Hepatocyte (in vitro differentiated cells): ENCODE measurements at regions not wholly inside any gene's neighbourhood (a gene's known extent, or its start where the extent isn't known, plus 50 kb on each side); places are given as distances from the start of the nearest gene placed in this dataset. TPM values are rescaled to one million over a fixed set of nuclear protein-coding genes. Genes with fewer than 3 reads are reported as not detected.
A peak's percentile ranks its signal among the peaks of the same experiment; 100 is the strongest.

Experiments
- DNase-seq: peaks from one replicate; pipeline ENCODE4 v3.0.0-alpha.2; 2016; ENCODE audit warnings: low spot score
- H2AFZ ChIP-seq: fragments of 200-600 bp; sonication (generic); 2 replicates; pipeline ENCODE4 v1.6.0; 2016; ENCODE audit warnings: antibody characterized with exemption, mild to moderate bottlenecking
- H3K27ac ChIP-seq: fragments of 200-600 bp; sonication (generic); 2 replicates; pipeline ENCODE4 v1.5.1; 2016; ENCODE audit warnings: mild to moderate bottlenecking
- H3K27me3 ChIP-seq: fragments of 200-600 bp; sonication (generic); 2 replicates; pipeline ENCODE4 v1.6.1; 2016
- H3K36me3 ChIP-seq: fragments of 200-600 bp; sonication (generic); replicated peaks from 2 replicates; pipeline ENCODE4 v1.5.1; 2016; ENCODE audit warnings: low read depth; ENCODE audit not compliant: insufficient read depth
- H3K4me1 ChIP-seq: fragments of 200-600 bp; sonication (generic); 2 replicates; pipeline ENCODE4 v1.5.1; 2016; ENCODE audit warnings: mild to moderate bottlenecking, moderate library complexity; ENCODE audit not compliant: insufficient read depth
- H3K4me2 ChIP-seq: fragments of 200-600 bp; sonication (generic); 2 replicates; pipeline ENCODE4 v1.6.0; 2016
- H3K4me3 ChIP-seq: fragments of 200-600 bp; sonication (generic); 2 replicates; pipeline ENCODE4 v1.5.1; 2016; ENCODE audit warnings: mild to moderate bottlenecking
- H3K79me2 ChIP-seq: fragments of 200-600 bp; sonication (generic); 2 replicates; pipeline ENCODE4 v1.6.0; 2017; ENCODE audit warnings: mild to moderate bottlenecking
- H3K9me2 ChIP-seq: fragments of 200-600 bp; sonication (generic); replicated peaks from 2 replicates; pipeline ENCODE4 v1.6.0; 2017; ENCODE audit warnings: mild to moderate bottlenecking; ENCODE audit not compliant: insufficient read depth
- H3K9me3 ChIP-seq: fragments of 200-600 bp; sonication (generic); 2 replicates; pipeline ENCODE4 v1.5.1; 2016; ENCODE audit warnings: low read depth, mild to moderate bottlenecking
- H4K20me1 ChIP-seq: fragments of 200-600 bp; sonication (generic); 2 replicates; pipeline ENCODE4 v1.6.0; 2016; ENCODE audit warnings: mild to moderate bottlenecking; ENCODE audit not compliant: insufficient read depth, poor library complexity, severe bottlenecking
- CTCF ChIP-seq: fragments of 200-600 bp; sonication (generic); IDR thresholded peaks from 2 replicates; pipeline ENCODE4 v1.5.1; 2016; ENCODE audit warnings: antibody characterized with exemption, mild to moderate bottlenecking; ENCODE audit not compliant: poor library complexity
- EZH2 ChIP-seq: fragments of 200-600 bp; sonication (generic); IDR thresholded peaks from 2 replicates; pipeline ENCODE4 v1.6.1; 2016; ENCODE audit warnings: antibody characterized with exemption, mild to moderate bottlenecking, borderline replicate concordance
- EZH2phosphoT487 ChIP-seq: fragments of 200-600 bp; sonication (generic); IDR thresholded peaks from one replicate; pipeline ENCODE4 v1.6.1; 2018; ENCODE audit warnings: antibody characterized with exemption, mild to moderate bottlenecking, low read depth, moderate library complexity; ENCODE audit not compliant: unreplicated experiment, severe bottlenecking
- WGBS: methylation state at CpG from one replicate; pipeline ENCODE4 v1.1.6; 2016; ENCODE audit warnings: low lambda C conversion rate; ENCODE audit errors: missing lambda C conversion rate; 5-methylcytosine and 5-hydroxymethylcytosine counted together
- small RNA-seq: library from RNA; depleted of rRNA; stranded (forward); fragments of <200 nt; gene quantifications from one replicate; pipeline ENCODE3, GENCODE V24; 2014

- Histone ChIP-seq H3K36me3 (no peaks in the 10 kb centered on the region), H3K4me3 (peak overlapping the region; percentile 9), H3K9me2 (no peaks in the 10 kb centered on the region), H3K4me1 (peaks cover 25% of the 10 kb centered on the region), H3K27me3 (no peaks in the 10 kb centered on the region), H3K79me2 (peaks cover 32% of the 10 kb centered on the region), H3K27ac (peak overlapping the region; percentile 94), H2AFZ (peak overlapping the region; percentile 27), H3K9me3 (no peaks in the 10 kb centered on the region), H3K4me2 (peak overlapping the region; percentile 64), H4K20me1 (no peaks in the 10 kb centered on the region)
- 78% methylated on average over 12 of the region's 12 CpGs for WGBS
- DNase-seq = peak; percentile 47
- TF ChIP-seq EZH2 (no peak), CTCF (no peak), EZH2phosphoT487 (no peak)
These were observed 52.2 kb upstream of the GRAMD2B start for GRCh38 chr5:126370796-126371718.

GRCh38 chr5:126373375-126374108, 49.7 kb upstream of the GRAMD2B start:
- DNase-seq = no peak
- TF ChIP-seq EZH2phosphoT487 (no peak), CTCF (no peak), EZH2 (no peak)
- H3K4me3 ChIP-seq = no peak overlapping the region
- H3K9me2 ChIP-seq = no peaks in the 10 kb centered on the region
- H3K36me3 ChIP-seq = no peaks in the 10 kb centered on the region
- H4K20me1 ChIP-seq = no peaks in the 10 kb centered on the region
- 78% methylated on average over 3 of the region's 3 CpGs for WGBS
- peaks cover 12% of the 10 kb centered on the region for H3K4me1 ChIP-seq
- H3K4me2 ChIP-seq = peak overlapping the region; percentile 64
- H3K27me3 ChIP-seq = no peaks in the 10 kb centered on the region
- no peaks in the 10 kb centered on the region for H3K9me3 ChIP-seq
- peaks cover 37% of the 10 kb centered on the region for H3K79me2 ChIP-seq
- no peak overlapping the region for H2AFZ ChIP-seq
- H3K27ac ChIP-seq = peak overlapping the region; percentile 3

Small RNAs in the stretch of these regions (small RNA-seq; reads per million reads assigned to genes)
- gene HMGB1P22 = not detected
- gene RN7SKP117 = not detected
